B cell (primary cell): ENCODE measurements at regions not wholly inside any gene's neighbourhood (a gene's known extent, or its start where the extent isn't known, plus 50 kb on each side); places are given as distances from the start of the nearest gene placed in this dataset.

Source experiments
- ATAC-seq: fragments of 200-7000 bp; cut with Tn5 transposase; one replicate; pipeline ENCODE4 v1.10.0; 2021; ENCODE audit warnings: low read depth, mild to moderate bottlenecking, moderate number of reproducible peaks, moderate library complexity
- CTCF ChIA-PET: fragments of 350-600 bp; sonication (Branson Sonifier 250); formaldehyde crosslinking; loops from one replicate; lab custom pipeline; 2021; ENCODE audit warnings: antibody characterized with exemption, inconsistent platforms; lab: Charles Lee
- POLR2A ChIA-PET: fragments of 350-600 bp; sonication (Branson Sonifier 250); formaldehyde crosslinking; loops from one replicate; lab custom pipeline; 2021; ENCODE audit warnings: antibody characterized with exemption; lab: Charles Lee
- DNase-seq: peaks from one replicate; pipeline ENCODE4 v3.0.0; 2013
- H2AFZ ChIP-seq: 2 replicates; pipeline ENCODE4 v1.6.1; 2012; ENCODE audit warnings: mild to moderate bottlenecking, low read depth, low read length; ENCODE audit not compliant: insufficient read depth, poor library complexity, severe bottlenecking
- H3K27ac ChIP-seq, 2 donors: 1 replicate in 1 of 2; 2 replicates in 1 of 2; pipeline ENCODE4 v1.5.1; 2012 to 2013; ENCODE audit warnings: low read length in 2 of 2, mild to moderate bottlenecking in 2 of 2, moderate library complexity in 1 of 2
- H3K27me3 ChIP-seq, 4 experiments: fragments of 200-600 bp in 1 of 4; sonication (generic) in 1 of 4; replicated peaks in 1 of 4; 1 replicate in 2 of 4; 2 replicates in 2 of 4; pipeline versions ENCODE4 v1.6.1 to v1.7.0; 2013 to 2016; ENCODE audit warnings: low read length in 3 of 4, mild to moderate bottlenecking in 2 of 4, mixed read lengths in 1 of 4, moderate library complexity in 1 of 4; ENCODE audit not compliant: insufficient read depth in 4 of 4, control insufficient read depth in 3 of 4; ENCODE audit errors: control extremely low read depth in 1 of 4
- H3K36me3 ChIP-seq, 2 experiments: replicated peaks in 1 of 2; 1 replicate in 1 of 2; 2 replicates in 1 of 2; pipeline versions ENCODE4 v1.6.1 to v1.7.1; 2013; ENCODE audit warnings: low read length in 1 of 2; ENCODE audit not compliant: insufficient read depth in 2 of 2, control insufficient read depth in 1 of 2; ENCODE audit errors: control extremely low read depth in 1 of 2, extremely low read depth in 1 of 2
- H3K4me1 ChIP-seq, 2 donors: fragments of 200-600 bp in 1 of 2; sonication (generic) in 1 of 2; 1 replicate in 1 of 2; 2 replicates in 1 of 2; pipeline versions ENCODE4 v1.5.1 to v1.6.1; 2013 to 2017; ENCODE audit warnings: low read length in 2 of 2; ENCODE audit not compliant: control insufficient read depth in 2 of 2, insufficient read depth in 2 of 2
- H3K4me2 ChIP-seq: replicated peaks from 2 replicates; pipeline ENCODE3; 2012; ENCODE audit warnings: mild to moderate bottlenecking, low read depth, low read length; ENCODE audit not compliant: poor library complexity, severe bottlenecking
- H3K4me3 ChIP-seq, 5 experiments: fragments of 200-600 bp in 1 of 5; sonication (generic) in 1 of 5; 1 replicate in 3 of 5; 2 replicates in 2 of 5; pipeline versions ENCODE4 v1.5.1 to v1.7.0; 2011 to 2016; ENCODE audit warnings: low read length in 4 of 5, mild to moderate bottlenecking in 4 of 5, low read depth in 2 of 5, control low read depth in 1 of 5, moderate library complexity in 1 of 5; ENCODE audit not compliant: insufficient read depth in 1 of 5; ENCODE audit errors: control extremely low read depth in 1 of 5, extremely low read depth in 1 of 5
- H3K79me2 ChIP-seq: fragments of 200-600 bp; sonication (generic); one replicate; pipeline ENCODE4 v1.6.0; 2016; ENCODE audit warnings: low read length; ENCODE audit not compliant: control insufficient read depth, insufficient read depth
- H3K9ac ChIP-seq: fragments of 200-600 bp; sonication (generic); 2 replicates; pipeline ENCODE4 v1.6.1; 2017; ENCODE audit warnings: mild to moderate bottlenecking, low read length, moderate library complexity
- H3K9me3 ChIP-seq, 3 donors: one replicate each; pipeline versions ENCODE4 v1.6.1 to v1.7.1; 2013; ENCODE audit warnings: low read length in 2 of 3; ENCODE audit not compliant: control insufficient read depth in 2 of 3, insufficient read depth in 1 of 3; ENCODE audit errors: control extremely low read depth in 1 of 3
- H4K20me1 ChIP-seq: 2 replicates; pipeline ENCODE4 v1.6.0; 2012; ENCODE audit warnings: mild to moderate bottlenecking, low read length; ENCODE audit not compliant: insufficient read depth, control insufficient read depth, poor library complexity, severe bottlenecking
- H3K27ac Mint-ChIP-seq: one replicate; pipeline ENCODE4 v1.8.0; 2021; ENCODE audit warnings: mixed read lengths
- H3K27me3 Mint-ChIP-seq: one replicate; pipeline ENCODE4 v1.8.0; 2021; ENCODE audit warnings: mixed read lengths
- H3K4me1 Mint-ChIP-seq: one replicate; pipeline ENCODE4 v1.8.0; 2021; ENCODE audit warnings: mixed read lengths
- H3K4me3 Mint-ChIP-seq: one replicate; pipeline ENCODE4 v1.8.0; 2021; ENCODE audit warnings: mixed read lengths
- H3K9me3 Mint-ChIP-seq: one replicate; pipeline ENCODE4 v1.8.0; 2022; ENCODE audit warnings: mixed read lengths; ENCODE audit not compliant: insufficient read depth
- EZH2 ChIP-seq: IDR thresholded peaks from 2 replicates; pipeline ENCODE4 v1.6.1; 2012; ENCODE audit warnings: borderline replicate concordance, low read depth, mild to moderate bottlenecking, moderate library complexity, low read length; ENCODE audit not compliant: insufficient read depth, poor library complexity, severe bottlenecking
- WGBS: methylation state at CpG from one replicate; pipeline ENCODE4 v1.1.5; 2013; ENCODE audit warnings: missing lambda C conversion rate; ENCODE audit not compliant: insufficient coverage; 5-methylcytosine and 5-hydroxymethylcytosine counted together
- intact Hi-C: fragments of 100-400 bp; cut with micrococcal nuclease; formaldehyde crosslinking; loops from one replicate; pipeline ENCODE4 v1.10.0; 2022
- TF ChIP-seq, protein P1 (sequence below): fragments of 200-600 bp; IDR thresholded peaks from one replicate; pipeline ENCODE4 v1.8.0; 2022; ENCODE audit warnings: antibody characterized with exemption, mild to moderate bottlenecking

DNA sequence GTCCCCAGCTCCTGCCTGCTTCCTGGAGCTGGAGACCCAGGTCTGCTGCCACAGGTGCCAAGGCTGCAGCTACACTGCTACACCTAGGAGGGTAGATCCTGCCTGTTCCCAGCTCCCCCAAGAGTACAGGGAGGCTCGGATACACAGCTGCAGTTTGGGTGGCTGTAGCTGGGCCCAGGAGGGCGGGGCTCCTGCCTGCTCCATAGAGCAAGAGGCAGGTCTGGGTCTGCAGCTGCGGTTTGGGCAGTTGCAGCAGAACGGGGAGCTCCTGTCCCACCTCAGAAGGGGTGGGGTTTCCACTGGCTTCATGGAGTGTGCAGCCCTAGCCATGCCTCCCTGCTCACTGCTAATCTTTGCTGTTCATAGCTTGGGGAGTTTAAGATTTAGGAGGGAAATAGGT is 199.0 kb downstream of the NUFIP1 start:
- H3K4me3 Mint-ChIP-seq: no peak overlapping the region
- intact Hi-C loops: no loop called here
- H3K79me2 ChIP-seq: no peaks in the 10 kb centered on the region
- H3K9ac ChIP-seq: no peak overlapping the region
- H3K27ac ChIP-seq: no peak overlapping the region
- H3K4me1 Mint-ChIP-seq: no peaks in the 10 kb centered on the region
- no peaks in the 10 kb centered on the region for H3K27me3 ChIP-seq
- H3K27ac Mint-ChIP-seq: no peak overlapping the region
- no peaks in the 10 kb centered on the region for H3K4me1 ChIP-seq
- no peak for DNase-seq
- no peaks in the 10 kb centered on the region for H3K9me3 Mint-ChIP-seq
- H4K20me1 ChIP-seq: no peaks in the 10 kb centered on the region
- no peak overlapping the region for H2AFZ ChIP-seq
- ChIA-PET POLR2A (no interaction called here), CTCF (no interaction called here)
- no peak for ATAC-seq
- no peak overlapping the region for H3K4me3 ChIP-seq
- TF ChIP-seq EZH2: no peak
- TF ChIP-seq, protein P1, sequence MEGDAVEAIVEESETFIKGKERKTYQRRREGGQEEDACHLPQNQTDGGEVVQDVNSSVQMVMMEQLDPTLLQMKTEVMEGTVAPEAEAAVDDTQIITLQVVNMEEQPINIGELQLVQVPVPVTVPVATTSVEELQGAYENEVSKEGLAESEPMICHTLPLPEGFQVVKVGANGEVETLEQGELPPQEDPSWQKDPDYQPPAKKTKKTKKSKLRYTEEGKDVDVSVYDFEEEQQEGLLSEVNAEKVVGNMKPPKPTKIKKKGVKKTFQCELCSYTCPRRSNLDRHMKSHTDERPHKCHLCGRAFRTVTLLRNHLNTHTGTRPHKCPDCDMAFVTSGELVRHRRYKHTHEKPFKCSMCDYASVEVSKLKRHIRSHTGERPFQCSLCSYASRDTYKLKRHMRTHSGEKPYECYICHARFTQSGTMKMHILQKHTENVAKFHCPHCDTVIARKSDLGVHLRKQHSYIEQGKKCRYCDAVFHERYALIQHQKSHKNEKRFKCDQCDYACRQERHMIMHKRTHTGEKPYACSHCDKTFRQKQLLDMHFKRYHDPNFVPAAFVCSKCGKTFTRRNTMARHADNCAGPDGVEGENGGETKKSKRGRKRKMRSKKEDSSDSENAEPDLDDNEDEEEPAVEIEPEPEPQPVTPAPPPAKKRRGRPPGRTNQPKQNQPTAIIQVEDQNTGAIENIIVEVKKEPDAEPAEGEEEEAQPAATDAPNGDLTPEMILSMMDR: no peak
- no peak overlapping the region for H3K4me2 ChIP-seq
- H3K36me3 ChIP-seq: no peaks in the 10 kb centered on the region
- H3K27me3 Mint-ChIP-seq: no peaks in the 10 kb centered on the region
- 58% methylated on average over 2 of the region's 4 CpGs for WGBS
- H3K9me3 ChIP-seq: peaks cover 0 to 4% (median 0%) of the 10 kb centered on the region in 3 donors

DNA sequence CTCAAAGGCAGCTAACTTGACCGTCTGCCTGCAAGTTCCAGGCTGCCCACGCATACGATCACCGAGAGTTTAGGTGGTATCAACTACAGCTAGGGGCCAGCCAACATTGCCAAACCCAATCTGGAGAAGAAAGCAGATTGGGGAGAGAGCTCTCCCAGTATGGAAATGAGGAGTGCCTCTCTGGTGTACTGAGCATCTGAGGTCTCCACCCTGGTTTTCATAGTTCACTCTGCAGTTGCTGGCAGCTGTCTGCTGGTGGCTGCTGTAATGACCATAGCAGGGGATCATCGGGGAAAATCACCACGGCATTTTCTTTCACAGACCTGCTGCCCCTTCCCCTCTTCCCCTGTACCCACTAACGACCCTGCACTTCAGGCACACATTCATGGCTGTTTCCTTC is 201.7 kb downstream of the NUFIP1 start:
- 88% methylated on average over 7 of the region's 7 CpGs for WGBS
- no peaks in the 10 kb centered on the region for H3K36me3 ChIP-seq
- no peak overlapping the region for H3K27ac Mint-ChIP-seq
- DNase-seq (no peak), ATAC-seq (no peak)
- intact Hi-C loops: no loop called here
- no peaks in the 10 kb centered on the region for H3K4me1 ChIP-seq
- H3K79me2 ChIP-seq: no peaks in the 10 kb centered on the region
- no peaks in the 10 kb centered on the region for H3K4me1 Mint-ChIP-seq
- no peaks in the 10 kb centered on the region for H3K9me3 Mint-ChIP-seq
- no peak overlapping the region for H3K4me3 ChIP-seq
- no peak overlapping the region for H2AFZ ChIP-seq
- no peak overlapping the region for H3K4me3 Mint-ChIP-seq
- no peak for TF ChIP-seq EZH2
- TF ChIP-seq, protein P1: no peak
- ChIA-PET CTCF (no interaction called here), POLR2A (no interaction called here)
- peaks cover 0 to 2% (median 0%) of the 10 kb centered on the region in 4 experiments for H3K27me3 ChIP-seq
- peaks cover 0 to 4% (median 0%) of the 10 kb centered on the region in 3 donors for H3K9me3 ChIP-seq
- no peak overlapping the region for H3K27ac ChIP-seq
- no peaks in the 10 kb centered on the region for H4K20me1 ChIP-seq
- no peak overlapping the region for H3K9ac ChIP-seq
- H3K27me3 Mint-ChIP-seq: no peaks in the 10 kb centered on the region
- H3K4me2 ChIP-seq: no peak overlapping the region
